SH-SY5Y (cell line): ENCODE measurements at regions not wholly inside any gene's neighbourhood (a gene's known extent, or its start where the extent isn't known, plus 50 kb on each side); places are given as distances from the start of the nearest gene placed in this dataset.

Experiments
- GATA2 ChIP-seq: IDR thresholded peaks from 2 replicates; pipeline ENCODE4 v1.6.1; 2011; ENCODE audit warnings: mild to moderate bottlenecking, low read depth, low read length
- GATA3 ChIP-seq: IDR thresholded peaks from 2 replicates; pipeline ENCODE4 v1.6.1; 2011; ENCODE audit warnings: low read depth, mild to moderate bottlenecking, low read length, moderate library complexity

DNA sequence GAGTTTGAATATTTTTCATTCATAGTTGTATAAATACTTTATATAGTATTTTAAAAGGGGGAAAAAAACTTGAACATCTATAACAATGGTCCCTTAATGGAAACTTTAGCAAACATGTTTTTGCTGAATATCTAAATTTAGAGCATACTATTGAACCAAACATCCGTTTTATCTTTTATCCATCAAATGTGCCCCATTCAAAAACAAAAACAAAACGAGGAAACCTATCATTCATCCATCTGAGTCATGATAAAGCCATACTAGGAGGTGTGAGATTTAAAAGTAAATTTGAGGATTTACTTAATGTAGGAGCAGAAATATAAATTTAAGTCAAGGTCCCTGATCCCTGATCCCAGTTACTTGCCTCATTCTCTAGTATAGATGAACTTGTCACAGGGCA, 463.6 kb upstream of the MDFIC2 start:
- no peak for TF ChIP-seq GATA2
- TF ChIP-seq GATA3 = no peak
